GM23338 (cell line): ENCODE measurements at regions not wholly inside any gene's neighbourhood (a gene's known extent, or its start where the extent isn't known, plus 50 kb on each side); places are given as distances from the start of the nearest gene placed in this dataset.

ENCODE experiments used
- ATAC-seq: fragments of 200-7000 bp; cut with Tn5 transposase; 3 replicates; pipeline ENCODE4 v1.9.1; 2020
- DNase-seq: peaks from one replicate; pipeline ENCODE4 v3.0.0-alpha.2; 2015; ENCODE audit warnings: low spot score
- H2AFZ ChIP-seq: fragments of 200-600 bp; sonication (generic); 2 replicates; pipeline ENCODE4 v1.8.0; 2016; ENCODE audit warnings: antibody characterized with exemption, mild to moderate bottlenecking, moderate library complexity
- H3F3A ChIP-seq: fragments of 200-600 bp; sonication (generic); replicated peaks from 2 replicates; pipeline ENCODE4 v1.8.0; 2017; ENCODE audit warnings: antibody characterized with exemption, mixed run types, low read depth
- H3K27ac ChIP-seq: fragments of 200-600 bp; sonication (generic); 2 replicates; pipeline ENCODE4 v1.6.1; 2016; ENCODE audit warnings: low read depth
- H3K27me3 ChIP-seq: fragments of 200-600 bp; sonication (generic); 2 replicates; pipeline ENCODE4 v1.8.0; 2016; ENCODE audit warnings: mild to moderate bottlenecking, mixed run types, moderate library complexity; ENCODE audit not compliant: insufficient read depth
- H3K36me3 ChIP-seq: fragments of 200-600 bp; sonication (generic); 2 replicates; pipeline ENCODE4 v1.8.0; 2016; ENCODE audit warnings: mild to moderate bottlenecking; ENCODE audit not compliant: insufficient read depth
- H3K4me1 ChIP-seq: fragments of 200-600 bp; sonication (generic); 2 replicates; pipeline ENCODE4 v1.8.0; 2016; ENCODE audit warnings: mild to moderate bottlenecking, moderate library complexity; ENCODE audit not compliant: insufficient read depth
- H3K4me2 ChIP-seq: fragments of 200-600 bp; sonication (generic); 2 replicates; pipeline ENCODE4 v1.7.1; 2017; ENCODE audit warnings: mixed run types
- H3K4me3 ChIP-seq: fragments of 200-600 bp; sonication (generic); 2 replicates; pipeline ENCODE4 v1.6.1; 2016; ENCODE audit warnings: mixed run types
- H3K79me2 ChIP-seq: fragments of 200-600 bp; sonication (generic); replicated peaks from 2 replicates; pipeline ENCODE4 v1.8.0; 2017; ENCODE audit warnings: mild to moderate bottlenecking; ENCODE audit not compliant: insufficient read depth
- H3K9me2 ChIP-seq: fragments of 200-600 bp; sonication (generic); 2 replicates; pipeline ENCODE4 v1.8.0; 2017; ENCODE audit not compliant: insufficient read depth
- H4K20me1 ChIP-seq: fragments of 200-600 bp; sonication (generic); replicated peaks from 2 replicates; pipeline ENCODE4 v1.8.0; 2017; ENCODE audit warnings: mild to moderate bottlenecking; ENCODE audit not compliant: insufficient read depth
- H3K27ac Mint-ChIP-seq: 2 replicates; pipeline ENCODE4 v1.8.0; 2020; ENCODE audit warnings: inconsistent platforms, mild to moderate bottlenecking, moderate library complexity, mixed read lengths
- H3K27me3 Mint-ChIP-seq: 3 replicates; pipeline ENCODE4 v1.8.0; 2022; ENCODE audit warnings: low read depth, mild to moderate bottlenecking, moderate library complexity, mixed read lengths, inconsistent platforms; ENCODE audit not compliant: insufficient read depth, poor library complexity
- H3K36me3 Mint-ChIP-seq: 3 replicates; pipeline ENCODE4 v1.8.0; 2021; ENCODE audit warnings: low read depth, mild to moderate bottlenecking, inconsistent platforms, moderate library complexity, mixed read lengths
- H3K4me1 Mint-ChIP-seq: 3 replicates; pipeline ENCODE4 v1.8.0; 2020; ENCODE audit warnings: mild to moderate bottlenecking, inconsistent platforms, mixed read lengths
- H3K4me3 Mint-ChIP-seq: 3 replicates; pipeline ENCODE4 v1.8.0; 2021; ENCODE audit warnings: moderate library complexity, mild to moderate bottlenecking, inconsistent platforms, mixed read lengths
- H3K9me3 Mint-ChIP-seq: 3 replicates; pipeline ENCODE4 v1.8.0; 2020; ENCODE audit warnings: moderate library complexity, mild to moderate bottlenecking, inconsistent platforms, mixed read lengths
- ETS1 ChIP-seq: IDR thresholded peaks from 2 replicates; pipeline ENCODE4 v1.6.1; 2016; ENCODE audit warnings: antibody characterized with exemption
- EZH2 ChIP-seq: fragments of 200-600 bp; sonication (generic); IDR thresholded peaks from one replicate; pipeline ENCODE4 v1.8.0; 2017; ENCODE audit warnings: antibody characterized with exemption, mild to moderate bottlenecking, low read depth; ENCODE audit not compliant: unreplicated experiment
- JUNB ChIP-seq: IDR thresholded peaks from one replicate; pipeline ENCODE4 v1.6.1; 2016; ENCODE audit warnings: antibody characterized with exemption; ENCODE audit not compliant: unreplicated experiment
- NANOG ChIP-seq: IDR thresholded peaks from 2 replicates; pipeline ENCODE4 v1.6.1; 2016; ENCODE audit warnings: antibody characterized with exemption, borderline replicate concordance
- POLR2AphosphoS5 ChIP-seq: IDR thresholded peaks from 2 replicates; pipeline ENCODE4 v1.6.1; 2016; ENCODE audit warnings: antibody characterized with exemption, low read depth
- REST ChIP-seq: IDR thresholded peaks from one replicate; pipeline ENCODE4 v1.6.1; 2018; ENCODE audit warnings: antibody characterized with exemption; ENCODE audit not compliant: unreplicated experiment
- STAT1 ChIP-seq: IDR thresholded peaks from one replicate; pipeline ENCODE4 v1.6.1; 2016; ENCODE audit warnings: antibody characterized with exemption; ENCODE audit not compliant: unreplicated experiment
- ZNF331 ChIP-seq: fragments of 250-450 bp; sonication (Bioruptor Pico); IDR thresholded peaks from 2 replicates; pipeline ENCODE4 v1.5.0; 2020; ENCODE audit warnings: low read depth, mild to moderate bottlenecking, moderate library complexity
- ZNF462 ChIP-seq: fragments of 250-450 bp; sonication (Bioruptor Pico); IDR thresholded peaks from 2 replicates; pipeline ENCODE4 v1.5.0; 2020; ENCODE audit warnings: mild to moderate bottlenecking, moderate library complexity

- Histone ChIP-seq H3K79me2 (no peaks in the 10 kb centered on the region), H4K20me1 (no peaks in the 10 kb centered on the region), H3K4me2 (no peak overlapping the region), H3K4me1 (no peaks in the 10 kb centered on the region; the same call in 1 of the 2 replicates), H3K27ac (no peak overlapping the region), H3F3A (no peaks in the 10 kb centered on the region), H3K4me3 (no peak overlapping the region), H2AFZ (peak overlapping the region; percentile 48; the same call in 1 of the 2 replicates), H3K36me3 (no peaks in the 10 kb centered on the region), H3K9me2 (no peaks in the 10 kb centered on the region), H3K27me3 (no peaks in the 10 kb centered on the region)
- no peaks in the 10 kb centered on the region for H3K4me1 Mint-ChIP-seq
- TF ChIP-seq EZH2 (no peak), JUNB (no peak), POLR2AphosphoS5 (no peak), NANOG (no peak), ETS1 (no peak), ZNF462 (CRISPR knock-in tag) (no peak), REST (no peak), STAT1 (no peak), ZNF331 (CRISPR knock-in tag) (no peak)
- no peak overlapping the region for H3K4me3 Mint-ChIP-seq
- DNase-seq (no peak), ATAC-seq (no peak)
- no peaks in the 10 kb centered on the region for H3K27me3 Mint-ChIP-seq
- H3K27ac Mint-ChIP-seq = no peak overlapping the region
- H3K36me3 Mint-ChIP-seq = no peaks in the 10 kb centered on the region
- no peaks in the 10 kb centered on the region for H3K9me3 Mint-ChIP-seq
Observed at GRCh38 chr6:93677264-93677965, 258.1 kb upstream of the EPHA7 start.
